ENCODE measurements at regions not wholly inside any gene's neighbourhood (a gene's known extent, or its start where the extent isn't known, plus 50 kb on each side); places are given as distances from the start of the nearest gene placed in this dataset.

DNA sequence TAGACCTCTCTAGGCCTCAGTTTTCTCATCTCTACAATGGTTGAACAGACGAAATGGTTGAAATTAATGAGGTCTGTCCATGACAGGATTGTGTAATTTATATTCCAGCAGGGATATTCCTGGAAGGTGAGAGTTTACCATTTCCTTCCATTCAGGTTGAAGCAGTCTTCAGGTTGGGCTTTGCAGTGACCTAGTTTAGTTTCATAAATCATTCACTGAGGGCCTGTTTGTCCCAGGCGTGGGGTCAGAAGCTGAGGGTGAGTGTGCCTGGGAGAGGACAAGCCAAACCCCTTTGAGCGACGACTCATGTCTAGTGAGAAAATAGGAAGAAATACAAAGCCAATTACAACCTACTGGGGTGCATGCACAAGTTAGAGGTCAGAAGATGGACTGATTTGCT lies 57.2 kb upstream of the CACNA2D3 start:
- TF ChIP-seq, protein P1, sequence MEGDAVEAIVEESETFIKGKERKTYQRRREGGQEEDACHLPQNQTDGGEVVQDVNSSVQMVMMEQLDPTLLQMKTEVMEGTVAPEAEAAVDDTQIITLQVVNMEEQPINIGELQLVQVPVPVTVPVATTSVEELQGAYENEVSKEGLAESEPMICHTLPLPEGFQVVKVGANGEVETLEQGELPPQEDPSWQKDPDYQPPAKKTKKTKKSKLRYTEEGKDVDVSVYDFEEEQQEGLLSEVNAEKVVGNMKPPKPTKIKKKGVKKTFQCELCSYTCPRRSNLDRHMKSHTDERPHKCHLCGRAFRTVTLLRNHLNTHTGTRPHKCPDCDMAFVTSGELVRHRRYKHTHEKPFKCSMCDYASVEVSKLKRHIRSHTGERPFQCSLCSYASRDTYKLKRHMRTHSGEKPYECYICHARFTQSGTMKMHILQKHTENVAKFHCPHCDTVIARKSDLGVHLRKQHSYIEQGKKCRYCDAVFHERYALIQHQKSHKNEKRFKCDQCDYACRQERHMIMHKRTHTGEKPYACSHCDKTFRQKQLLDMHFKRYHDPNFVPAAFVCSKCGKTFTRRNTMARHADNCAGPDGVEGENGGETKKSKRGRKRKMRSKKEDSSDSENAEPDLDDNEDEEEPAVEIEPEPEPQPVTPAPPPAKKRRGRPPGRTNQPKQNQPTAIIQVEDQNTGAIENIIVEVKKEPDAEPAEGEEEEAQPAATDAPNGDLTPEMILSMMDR (IDR thresholded peaks at IDR 0.05; ENCODE audit: unreplicated experiment): no peak
- Mint-ChIP-seq H3K9me3 (ENCODE audit: low read depth) (peaks cover 3% of the 10 kb centered on the region), H3K4me3 (ENCODE audit: low read depth) (no peak overlapping the region), H3K27ac (no peak overlapping the region), H3K4me1 (ENCODE audit: low read depth) (peaks cover 3% of the 10 kb centered on the region), H3K36me3 (ENCODE audit: insufficient read depth) (peaks cover under 1% of the 10 kb centered on the region), H3K27me3 (peaks cover 15% of the 10 kb centered on the region)
- no peak for DNase-seq (ENCODE audit: low spot score, unreplicated experiment)

- DNase-seq (ENCODE audit: low spot score, unreplicated experiment): no peak
- Mint-ChIP-seq H3K27me3 (peaks cover 15% of the 10 kb centered on the region), H3K27ac (no peak overlapping the region), H3K4me1 (ENCODE audit: low read depth) (peaks cover 3% of the 10 kb centered on the region), H3K4me3 (ENCODE audit: low read depth) (no peak overlapping the region), H3K9me3 (ENCODE audit: low read depth) (no peaks in the 10 kb centered on the region), H3K36me3 (ENCODE audit: insufficient read depth) (no peaks in the 10 kb centered on the region)
- TF ChIP-seq, protein P1 (IDR thresholded peaks at IDR 0.05; ENCODE audit: unreplicated experiment): no peak
These were observed 57.9 kb upstream of the CACNA2D3 start for GRCh38 chr3:54064486-54064885.

DNA sequence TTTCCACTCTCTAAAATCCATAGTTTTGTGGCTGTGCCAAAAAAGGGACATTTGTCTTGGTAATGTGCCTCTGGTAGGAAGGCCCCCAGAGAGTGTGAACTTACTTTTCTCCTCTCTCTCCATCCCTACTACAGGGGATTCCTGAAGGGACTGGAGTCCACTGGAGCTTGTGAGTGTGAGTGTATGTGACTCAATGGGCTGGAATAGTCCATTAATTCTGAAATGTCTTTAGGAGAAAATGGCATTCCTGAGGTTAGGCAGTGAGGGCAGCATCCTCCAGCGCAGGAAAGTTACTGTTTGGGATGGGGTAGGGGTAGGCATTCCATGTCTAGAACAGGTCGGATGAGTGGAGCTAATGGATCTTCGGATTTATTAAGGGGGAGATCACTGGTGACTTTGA lies 59.8 kb upstream of the CACNA2D3 start:
- Mint-ChIP-seq H3K9me3 (ENCODE audit: low read depth) (no peaks in the 10 kb centered on the region), H3K4me1 (ENCODE audit: low read depth) (peaks cover 3% of the 10 kb centered on the region), H3K4me3 (ENCODE audit: low read depth) (no peak overlapping the region), H3K27ac (no peak overlapping the region), H3K36me3 (ENCODE audit: insufficient read depth) (no peaks in the 10 kb centered on the region), H3K27me3 (peaks cover 15% of the 10 kb centered on the region)
- no peak for DNase-seq (ENCODE audit: low spot score, unreplicated experiment)
- TF ChIP-seq, protein P1 (IDR thresholded peaks at IDR 0.05; ENCODE audit: unreplicated experiment): no peak

GRCh38 chr3:54056521-54056920 lies 65.8 kb upstream of the CACNA2D3 start:
- no peak overlapping the region for H3K27ac Mint-ChIP-seq
- H3K27me3 Mint-ChIP-seq: peaks cover 3% of the 10 kb centered on the region
- no peak for DNase-seq (ENCODE audit: low spot score, unreplicated experiment)
- no peak overlapping the region for H3K4me3 Mint-ChIP-seq (ENCODE audit: low read depth)
- H3K4me1 Mint-ChIP-seq (ENCODE audit: low read depth): peaks cover 20% of the 10 kb centered on the region
- TF ChIP-seq, protein P1 (IDR thresholded peaks at IDR 0.05; ENCODE audit: unreplicated experiment): no peak
- H3K36me3 Mint-ChIP-seq (ENCODE audit: insufficient read depth): no peaks in the 10 kb centered on the region
- no peaks in the 10 kb centered on the region for H3K9me3 Mint-ChIP-seq (ENCODE audit: low read depth)

DNA sequence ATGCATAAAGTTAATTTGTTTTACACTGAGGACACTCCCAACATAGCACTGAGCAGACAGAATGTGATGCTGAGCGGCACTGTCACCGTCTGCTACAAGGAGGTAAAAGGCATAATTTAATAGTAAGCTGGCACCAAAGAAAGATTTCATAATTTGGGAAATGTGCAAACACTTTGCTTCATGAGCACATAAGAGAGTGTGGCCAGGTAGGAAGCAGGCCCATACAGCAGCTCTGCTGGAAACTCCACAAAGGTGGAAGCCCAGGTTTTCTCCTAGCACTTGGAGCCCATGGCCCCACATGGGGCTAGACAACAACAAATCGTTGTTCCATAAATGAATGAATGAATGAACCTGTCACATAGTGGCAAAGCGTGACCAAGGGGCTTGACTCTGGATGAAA lies 68.5 kb upstream of the CACNA2D3 start:
- H3K9me3 Mint-ChIP-seq (ENCODE audit: low read depth): no peaks in the 10 kb centered on the region
- TF ChIP-seq, protein P1 (IDR thresholded peaks at IDR 0.05; ENCODE audit: unreplicated experiment): no peak
- peaks cover 3% of the 10 kb centered on the region for H3K27me3 Mint-ChIP-seq
- no peaks in the 10 kb centered on the region for H3K36me3 Mint-ChIP-seq (ENCODE audit: insufficient read depth)
- no peak for DNase-seq (ENCODE audit: low spot score, unreplicated experiment)
- H3K4me1 Mint-ChIP-seq (ENCODE audit: low read depth): peaks cover 20% of the 10 kb centered on the region
- H3K4me3 Mint-ChIP-seq (ENCODE audit: low read depth): no peak overlapping the region
- H3K27ac Mint-ChIP-seq: no peak overlapping the region
